ENCODE measurements at regions not wholly inside any gene's neighbourhood (a gene's known extent, or its start where the extent isn't known, plus 50 kb on each side); places are given as distances from the start of the nearest gene placed in this dataset.
"Not testable (repeated sequence)": the region's sequence is repeated elsewhere in the genome, so short reads cannot be mapped to it uniquely, and the experiment has no call there.

GRCh38 chr1:95643071-95643470 is 409.1 kb downstream of the RWDD3 start:
- H3K4me3 ChIP-seq: no peak overlapping the region
- intact Hi-C loops (cut with DNase I): no loop called here
- no peak overlapping the region for H3K27ac ChIP-seq
- no peaks in the 10 kb centered on the region for H3K36me3 ChIP-seq (replicated peaks in 1 of 2; ENCODE audit: insufficient read depth in 1 of 2, low read depth in 2 of 2)
- TF ChIP-seq CTCF (IDR thresholded peaks at IDR 0.05) (no peak), POLR2A (IDR thresholded peaks at IDR 0.05) (no peak)
- peaks cover 10% of the 10 kb centered on the region for H3K4me1 ChIP-seq
- DNase-seq (no peak), ATAC-seq (no peak)
- no peaks in the 10 kb centered on the region for H3K9me3 ChIP-seq
- 72% methylated on average over 3 of the region's 3 CpGs for WGBS, 2 donors
- H3K27me3 ChIP-seq: no peaks in the 10 kb centered on the region

GRCh38 chr1:95645126-95645525 is 411.1 kb downstream of the RWDD3 start:
- intact Hi-C loops (cut with DNase I); H3K4me3 ChIP-seq; H3K27me3 ChIP-seq; ATAC-seq; H3K36me3 ChIP-seq (replicated peaks in 1 of 2; ENCODE audit: insufficient read depth in 1 of 2, low read depth in 2 of 2); DNase-seq; H3K27ac ChIP-seq; H3K9me3 ChIP-seq: not testable (repeated sequence)
- H3K4me1 ChIP-seq: peaks cover 10% of the 10 kb centered on the region
- WGBS, 2 donors: 74 to 79% methylated on average over 6 of the region's 6 CpGs

GRCh38 chr1:95650631-95651030 is 416.6 kb downstream of the RWDD3 start:
- Histone ChIP-seq H3K27ac (no peak overlapping the region), H3K9me3 (no peaks in the 10 kb centered on the region), H3K4me1 (no peaks in the 10 kb centered on the region), H3K27me3 (no peaks in the 10 kb centered on the region), H3K36me3 (replicated peaks in 1 of 2; ENCODE audit: insufficient read depth in 1 of 2, low read depth in 2 of 2) (no peaks in the 10 kb centered on the region), H3K4me3 (no peak overlapping the region)
- intact Hi-C loops (cut with DNase I): no loop called here
- WGBS, 2 donors: 86 to 92% methylated on average over 3 of the region's 3 CpGs
- TF ChIP-seq CTCF (IDR thresholded peaks at IDR 0.05): no peak
- no peak for TF ChIP-seq POLR2A (IDR thresholded peaks at IDR 0.05)
- ATAC-seq (no peak), DNase-seq (no peak)

- 70 to 75% methylated on average over 7 to 8 of the region's 8 CpGs for WGBS, 2 donors
- TF ChIP-seq CTCF (IDR thresholded peaks at IDR 0.05) (no peak), POLR2A (IDR thresholded peaks at IDR 0.05) (no peak)
- H3K27ac ChIP-seq: no peak overlapping the region
- H3K4me3 ChIP-seq: no peak overlapping the region
- H3K36me3 ChIP-seq (replicated peaks in 1 of 2; ENCODE audit: insufficient read depth in 1 of 2, low read depth in 2 of 2): no peaks in the 10 kb centered on the region
- no peaks in the 10 kb centered on the region for H3K9me3 ChIP-seq
- intact Hi-C loops (cut with DNase I): no loop called here
- no peak for ATAC-seq
- no peaks in the 10 kb centered on the region for H3K4me1 ChIP-seq
- no peaks in the 10 kb centered on the region for H3K27me3 ChIP-seq
- DNase-seq: no peak
Measured at GRCh38 chr1:95652423-95652965, 418.5 kb downstream of the RWDD3 start.

- ATAC-seq (no peak), DNase-seq (no peak)
- H3K4me3 ChIP-seq: no peak overlapping the region
- H3K27me3 ChIP-seq: no peaks in the 10 kb centered on the region
- no peak overlapping the region for H3K27ac ChIP-seq
- no peak for TF ChIP-seq POLR2A (IDR thresholded peaks at IDR 0.05)
- TF ChIP-seq CTCF (IDR thresholded peaks at IDR 0.05): no peak
- H3K36me3 ChIP-seq (replicated peaks in 1 of 2; ENCODE audit: insufficient read depth in 1 of 2, low read depth in 2 of 2): no peaks in the 10 kb centered on the region
- intact Hi-C loops (cut with DNase I): no loop called here
- WGBS, 2 donors: 60 to 69% methylated on average over 4 of the region's 4 CpGs
- H3K4me1 ChIP-seq: no peaks in the 10 kb centered on the region
- H3K9me3 ChIP-seq: no peaks in the 10 kb centered on the region
Measured at GRCh38 chr1:95653618-95654017, 419.6 kb downstream of the RWDD3 start.
